ENCODE measurements at regions not wholly inside any gene's neighbourhood (a gene's known extent, or its start where the extent isn't known, plus 50 kb on each side); places are given as distances from the start of the nearest gene placed in this dataset. TPM values are rescaled to one million over a fixed set of nuclear protein-coding genes. Genes with fewer than 3 reads are reported as not detected.

DNA sequence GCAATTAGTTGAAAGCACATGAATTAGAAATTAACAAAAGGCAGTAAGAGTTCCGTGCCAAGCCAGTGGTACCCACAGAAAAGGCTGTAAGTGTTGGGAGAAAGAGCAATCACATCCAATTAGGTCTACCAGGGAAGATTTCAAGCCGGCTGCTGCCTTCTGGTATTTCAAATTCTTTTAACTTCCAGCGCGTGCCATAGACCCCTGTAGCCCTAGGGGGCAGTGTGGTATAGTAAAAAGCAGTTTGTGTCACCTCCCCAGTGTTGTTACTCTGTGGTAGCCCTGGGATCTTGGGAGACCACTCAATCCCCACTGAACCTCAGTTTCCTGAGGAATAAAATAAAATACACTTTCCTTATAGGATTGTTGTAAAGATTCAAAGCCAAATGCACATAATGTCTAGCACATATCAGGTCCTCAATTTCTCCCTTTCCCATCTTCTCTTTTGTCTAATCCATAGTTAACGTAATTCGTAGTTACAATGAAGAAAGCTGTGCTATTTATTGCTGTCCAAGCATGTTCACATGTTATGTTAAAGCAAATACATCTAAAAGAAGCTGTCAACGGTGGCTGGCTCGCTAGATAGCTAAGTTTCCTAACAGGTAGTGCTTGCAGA is 230.2 kb downstream of the TDRD3 start:
- ChIA-PET POLR2A (no interaction called here), CTCF (ENCODE audit: unreplicated experiment) (no interaction called here)
- no peaks in the 10 kb centered on the region for H4K20me1 ChIP-seq (ENCODE audit: insufficient read depth, low read length)
- no peak overlapping the region for H3K4me2 ChIP-seq (ENCODE audit: low read length)
- H3K79me2 ChIP-seq (ENCODE audit: insufficient read depth, low read depth, low read length) = no peaks in the 10 kb centered on the region
- no peak overlapping the region for H3K27ac ChIP-seq (ENCODE audit: low read depth, low read length, poor library complexity, severe bottlenecking)
- DNase-seq (ENCODE audit: low spot score) = peak; percentile 37
- no peaks in the 10 kb centered on the region for H3K9me2 ChIP-seq (ENCODE audit: insufficient read depth, low read length)
- no peaks in the 10 kb centered on the region for H3K4me1 ChIP-seq (ENCODE audit: insufficient read depth, low read length, poor library complexity, severe bottlenecking)
- H2AFZ ChIP-seq (ENCODE audit: low read length) = no peak overlapping the region
- BruUV-seq (replicated peaks) = no TSS peak
- TF ChIP-seq EZH2phosphoT487 (IDR thresholded peaks at IDR 0.05; ENCODE audit: borderline replicate concordance, low read depth, low read length) = no peak
- peak; percentile 82 for TF ChIP-seq CTCF (conservative IDR thresholded peaks at IDR 0.05; ENCODE audit: low read length)
- intact Hi-C loops (cut with micrococcal nuclease; ENCODE audit: unreplicated experiment) = loop anchor here (5.0 kb wide), 1 partner anchor 785 kb away; no protein-coding TSS in a partner anchor
- no peaks in the 10 kb centered on the region for H3K36me3 ChIP-seq (ENCODE audit: insufficient read depth, low read length)
- H3K4me3 ChIP-seq (ENCODE audit: low read depth, low read length, poor library complexity, severe bottlenecking) = no peak overlapping the region
- no peaks in the 10 kb centered on the region for H3K9me3 ChIP-seq (ENCODE audit: low read length)

Small RNA genes in the stretch of these regions (microRNA-seq; reads per million reads assigned to microRNA genes)
- not detected for gene MIR3169 (ENCODE audit: borderline replicate concordance)

Small RNA genes in the stretch of these regions (small RNA-seq; reads per million reads assigned to genes)
- gene MIR3169 = not detected
- gene RNY3P5 = not detected
